ENCODE measurements at regions not wholly inside any gene's neighbourhood (a gene's known extent, or its start where the extent isn't known, plus 50 kb on each side); places are given as distances from the start of the nearest gene placed in this dataset.

- Histone ChIP-seq H3K9me3 (no peaks in the 10 kb centered on the region), H3K27me3 (no peaks in the 10 kb centered on the region), H3K36me3 (no peaks in the 10 kb centered on the region), H3K4me3 (no peak overlapping the region), H3K27ac (no peak overlapping the region), H3K4me1 (no peaks in the 10 kb centered on the region)
- TF ChIP-seq, protein P1, sequence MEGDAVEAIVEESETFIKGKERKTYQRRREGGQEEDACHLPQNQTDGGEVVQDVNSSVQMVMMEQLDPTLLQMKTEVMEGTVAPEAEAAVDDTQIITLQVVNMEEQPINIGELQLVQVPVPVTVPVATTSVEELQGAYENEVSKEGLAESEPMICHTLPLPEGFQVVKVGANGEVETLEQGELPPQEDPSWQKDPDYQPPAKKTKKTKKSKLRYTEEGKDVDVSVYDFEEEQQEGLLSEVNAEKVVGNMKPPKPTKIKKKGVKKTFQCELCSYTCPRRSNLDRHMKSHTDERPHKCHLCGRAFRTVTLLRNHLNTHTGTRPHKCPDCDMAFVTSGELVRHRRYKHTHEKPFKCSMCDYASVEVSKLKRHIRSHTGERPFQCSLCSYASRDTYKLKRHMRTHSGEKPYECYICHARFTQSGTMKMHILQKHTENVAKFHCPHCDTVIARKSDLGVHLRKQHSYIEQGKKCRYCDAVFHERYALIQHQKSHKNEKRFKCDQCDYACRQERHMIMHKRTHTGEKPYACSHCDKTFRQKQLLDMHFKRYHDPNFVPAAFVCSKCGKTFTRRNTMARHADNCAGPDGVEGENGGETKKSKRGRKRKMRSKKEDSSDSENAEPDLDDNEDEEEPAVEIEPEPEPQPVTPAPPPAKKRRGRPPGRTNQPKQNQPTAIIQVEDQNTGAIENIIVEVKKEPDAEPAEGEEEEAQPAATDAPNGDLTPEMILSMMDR (IDR thresholded peaks at IDR 0.05) = no peak
- intact Hi-C loops (cut with DNase I) = no loop called here
- no peak for DNase-seq (ENCODE audit: low spot score in 2 of 2)
Measured at GRCh38 chr4:19286924-19287323, 964.8 kb upstream of the SLIT2 start.

DNA sequence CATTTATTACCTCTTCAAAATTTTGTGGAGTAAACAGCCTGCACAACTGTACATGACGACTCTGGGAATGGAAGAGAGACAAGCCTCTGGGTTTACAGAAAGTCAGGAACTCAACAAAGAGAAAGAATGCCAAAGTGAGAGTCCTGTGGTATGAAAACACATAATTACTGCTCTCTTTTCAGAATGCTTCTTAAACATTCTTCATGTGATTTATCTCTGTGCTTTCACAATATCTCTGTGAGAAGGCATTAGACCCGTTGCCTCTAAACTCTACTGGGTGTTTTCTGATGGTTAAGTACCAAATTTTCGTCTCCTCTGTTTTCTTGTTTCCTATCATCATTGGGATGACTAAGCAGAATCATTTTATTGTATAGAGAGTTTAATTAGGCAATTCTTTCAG, 966.6 kb upstream of the SLIT2 start:
- Histone ChIP-seq H3K36me3 (no peaks in the 10 kb centered on the region), H3K27ac (no peak overlapping the region), H3K9me3 (no peaks in the 10 kb centered on the region), H3K4me1 (no peaks in the 10 kb centered on the region), H3K27me3 (no peaks in the 10 kb centered on the region), H3K4me3 (no peak overlapping the region)
- intact Hi-C loops (cut with DNase I) = no loop called here
- no peak for DNase-seq (ENCODE audit: low spot score in 2 of 2)
- TF ChIP-seq, protein P1 (IDR thresholded peaks at IDR 0.05) = no peak

- no peak overlapping the region for H3K4me3 ChIP-seq
- intact Hi-C loops (cut with DNase I) = no loop called here
- no peaks in the 10 kb centered on the region for H3K9me3 ChIP-seq
- H3K36me3 ChIP-seq = no peaks in the 10 kb centered on the region
- TF ChIP-seq, protein P1 (IDR thresholded peaks at IDR 0.05) = no peak
- H3K27me3 ChIP-seq = no peaks in the 10 kb centered on the region
- no peak overlapping the region for H3K27ac ChIP-seq
- DNase-seq (ENCODE audit: low spot score in 2 of 2) = no peak
- no peaks in the 10 kb centered on the region for H3K4me1 ChIP-seq
Measured at GRCh38 chr4:19278665-19279064, 973.0 kb upstream of the SLIT2 start.

DNA sequence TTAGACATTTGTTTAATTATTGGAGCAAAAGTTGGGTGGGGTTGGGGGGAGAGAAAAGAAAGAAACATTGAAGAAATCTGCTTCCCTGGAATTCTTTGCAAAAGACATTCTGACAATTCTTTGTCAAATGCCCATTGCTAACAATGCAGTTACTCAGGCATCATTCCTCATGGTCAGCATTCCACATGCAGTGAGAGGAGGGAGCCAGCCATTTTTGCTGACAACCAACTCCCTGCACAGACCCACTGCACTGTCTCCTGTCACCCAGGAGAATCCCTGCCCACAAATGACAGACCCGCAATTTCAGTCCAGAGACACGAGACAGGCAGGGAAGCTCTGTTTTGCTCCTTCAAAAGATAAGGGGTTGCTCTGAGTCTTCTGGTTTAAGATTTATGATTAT, 985.1 kb upstream of the SLIT2 start:
- Histone ChIP-seq H3K4me3 (no peak overlapping the region), H3K9me3 (no peaks in the 10 kb centered on the region), H3K27ac (no peak overlapping the region), H3K36me3 (no peaks in the 10 kb centered on the region), H3K4me1 (no peaks in the 10 kb centered on the region), H3K27me3 (no peaks in the 10 kb centered on the region)
- intact Hi-C loops (cut with DNase I) = no loop called here
- TF ChIP-seq, protein P1 (IDR thresholded peaks at IDR 0.05) = no peak
- no peak for DNase-seq (ENCODE audit: low spot score in 2 of 2)

DNA sequence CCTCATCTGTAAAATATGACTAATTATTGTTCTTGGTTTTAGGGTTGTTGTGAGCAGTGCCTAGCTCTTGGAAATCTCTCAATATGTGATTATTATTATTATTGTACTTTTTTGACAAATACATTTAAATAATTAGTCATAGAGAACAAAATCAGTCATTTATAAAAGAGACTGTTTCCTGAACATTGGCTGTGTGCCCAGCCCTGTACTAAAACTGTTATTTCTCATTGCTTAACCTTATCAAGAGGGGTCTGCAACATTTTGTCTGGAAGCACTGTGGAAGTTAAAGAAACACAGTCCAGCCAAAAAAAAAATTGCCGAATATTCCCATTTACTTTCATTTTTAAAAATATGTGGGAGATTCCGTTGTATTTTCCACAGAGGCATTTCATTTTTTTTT, 989.2 kb upstream of the SLIT2 start:
- H3K4me1 ChIP-seq = no peaks in the 10 kb centered on the region
- H3K9me3 ChIP-seq = no peaks in the 10 kb centered on the region
- intact Hi-C loops (cut with DNase I) = no loop called here
- H3K27ac ChIP-seq = no peak overlapping the region
- TF ChIP-seq, protein P1 (IDR thresholded peaks at IDR 0.05) = no peak
- H3K27me3 ChIP-seq = no peaks in the 10 kb centered on the region
- DNase-seq (ENCODE audit: low spot score in 2 of 2) = no peak
- no peak overlapping the region for H3K4me3 ChIP-seq
- H3K36me3 ChIP-seq = no peaks in the 10 kb centered on the region

- intact Hi-C loops (cut with DNase I) = no loop called here
- TF ChIP-seq, protein P1 (IDR thresholded peaks at IDR 0.05) = no peak
- Histone ChIP-seq H3K4me1 (no peaks in the 10 kb centered on the region), H3K27ac (no peak overlapping the region), H3K36me3 (no peaks in the 10 kb centered on the region), H3K4me3 (no peak overlapping the region), H3K9me3 (peaks cover 0 to 3% of the 10 kb centered on the region in 2 donors), H3K27me3 (no peaks in the 10 kb centered on the region)
- DNase-seq (ENCODE audit: low spot score in 2 of 2) = no peak
Measured at GRCh38 chr4:19260346-19260745, 991.4 kb upstream of the SLIT2 start.

All from ascending aorta (tissue), 2 donors.